Stomach (tissue), 4 donors: ENCODE measurements at regions not wholly inside any gene's neighbourhood (a gene's known extent, or its start where the extent isn't known, plus 50 kb on each side); places are given as distances from the start of the nearest gene placed in this dataset.

Experiments
- EP300 ChIP-seq: sonication (generic); formaldehyde crosslinking; IDR thresholded peaks from one replicate; pipeline ENCODE4 v1.6.1; 2017; ENCODE audit warnings: antibody characterized with exemption
- POLR2A ChIP-seq, 4 donors: fragments of 450-650 bp; IDR thresholded peaks; one replicate each; pipeline ENCODE4 v1.6.1; 2016; ENCODE audit warnings: antibody characterized with exemption in 4 of 4, control low read depth in 2 of 4, mild to moderate bottlenecking in 1 of 4, moderate library complexity in 1 of 4
- POLR2AphosphoS5 ChIP-seq, 3 donors: sonication (generic); formaldehyde crosslinking; IDR thresholded peaks; one replicate each; pipeline ENCODE4 v1.6.1; 2016; ENCODE audit warnings: antibody characterized with exemption in 3 of 3
- TF ChIP-seq, protein P1 (sequence below), 7 experiments: fragments of 450-650 bp in 4 of 7; fragments of 200-600 bp in 3 of 7; sonication (generic) in 3 of 7; IDR thresholded peaks; one replicate each; pipeline ENCODE4 v1.5.1; 2016 to 2019; ENCODE audit warnings: antibody characterized with exemption in 7 of 7, control low read depth in 2 of 7, mild to moderate bottlenecking in 1 of 7

- TF ChIP-seq POLR2A (IDR thresholded peaks at IDR 0.05) (no peak), EP300 (no peak), POLR2AphosphoS5 (IDR thresholded peaks at IDR 0.05) (no peak)
- TF ChIP-seq, protein P1, sequence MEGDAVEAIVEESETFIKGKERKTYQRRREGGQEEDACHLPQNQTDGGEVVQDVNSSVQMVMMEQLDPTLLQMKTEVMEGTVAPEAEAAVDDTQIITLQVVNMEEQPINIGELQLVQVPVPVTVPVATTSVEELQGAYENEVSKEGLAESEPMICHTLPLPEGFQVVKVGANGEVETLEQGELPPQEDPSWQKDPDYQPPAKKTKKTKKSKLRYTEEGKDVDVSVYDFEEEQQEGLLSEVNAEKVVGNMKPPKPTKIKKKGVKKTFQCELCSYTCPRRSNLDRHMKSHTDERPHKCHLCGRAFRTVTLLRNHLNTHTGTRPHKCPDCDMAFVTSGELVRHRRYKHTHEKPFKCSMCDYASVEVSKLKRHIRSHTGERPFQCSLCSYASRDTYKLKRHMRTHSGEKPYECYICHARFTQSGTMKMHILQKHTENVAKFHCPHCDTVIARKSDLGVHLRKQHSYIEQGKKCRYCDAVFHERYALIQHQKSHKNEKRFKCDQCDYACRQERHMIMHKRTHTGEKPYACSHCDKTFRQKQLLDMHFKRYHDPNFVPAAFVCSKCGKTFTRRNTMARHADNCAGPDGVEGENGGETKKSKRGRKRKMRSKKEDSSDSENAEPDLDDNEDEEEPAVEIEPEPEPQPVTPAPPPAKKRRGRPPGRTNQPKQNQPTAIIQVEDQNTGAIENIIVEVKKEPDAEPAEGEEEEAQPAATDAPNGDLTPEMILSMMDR (IDR thresholded peaks at IDR 0.05), result no peak
Measured at GRCh38 chr15:96645796-96646195, 315.3 kb downstream of the NR2F2 start.
